MM.1S (cell line): ENCODE measurements at regions not wholly inside any gene's neighbourhood (a gene's known extent, or its start where the extent isn't known, plus 50 kb on each side); places are given as distances from the start of the nearest gene placed in this dataset.
"Not testable (repeated sequence)": the region's sequence is repeated elsewhere in the genome, so short reads cannot be mapped to it uniquely, and the experiment has no call there.

Experiments
- DNase-seq: peaks from one replicate; pipeline ENCODE4 v3.0.0-alpha.2; 2015
- H2AFZ ChIP-seq: fragments of 300-600 bp; sonication (generic); 2 replicates; pipeline ENCODE4 v1.6.0; 2016; ENCODE audit warnings: antibody characterized with exemption, low read length
- H3F3A ChIP-seq: fragments of 300-600 bp; sonication (generic); 2 replicates; pipeline ENCODE4 v1.6.1; 2016; ENCODE audit warnings: mild to moderate bottlenecking, antibody characterized with exemption, low read length, moderate library complexity, mixed read lengths; ENCODE audit not compliant: insufficient read depth
- H3K27ac ChIP-seq: fragments of 300-600 bp; sonication (generic); 2 replicates; pipeline ENCODE4 v1.5.1; 2016; ENCODE audit warnings: mild to moderate bottlenecking, low read length
- H3K27me3 ChIP-seq: fragments of 300-600 bp; sonication (generic); replicated peaks from 2 replicates; pipeline ENCODE4 v1.6.0; 2016; ENCODE audit warnings: low read length; ENCODE audit not compliant: insufficient read depth
- H3K36me3 ChIP-seq: fragments of 300-600 bp; sonication (generic); replicated peaks from 2 replicates; pipeline ENCODE4 v1.6.1; 2016; ENCODE audit warnings: mild to moderate bottlenecking, low read length, mixed read lengths; ENCODE audit not compliant: insufficient read depth
- H3K4me1 ChIP-seq: fragments of 300-600 bp; sonication (generic); 2 replicates; pipeline ENCODE4 v1.6.1; 2016; ENCODE audit warnings: low read length, mixed read lengths
- H3K4me2 ChIP-seq: fragments of 300-600 bp; sonication (generic); 2 replicates; pipeline ENCODE4 v1.6.0; 2016; ENCODE audit warnings: low read depth, low read length
- H3K4me3 ChIP-seq: fragments of 300-600 bp; sonication (generic); 2 replicates; pipeline ENCODE4 v1.5.1; 2016; ENCODE audit warnings: low read length, mixed read lengths
- H3K79me2 ChIP-seq: fragments of 300-600 bp; sonication (generic); 2 replicates; pipeline ENCODE4 v1.6.1; 2016; ENCODE audit warnings: mixed run types, low read length, mixed read lengths
- H3K9ac ChIP-seq: fragments of 300-600 bp; sonication (generic); 2 replicates; pipeline ENCODE4 v1.6.1; 2016; ENCODE audit warnings: low read length, mixed read lengths
- H3K9me2 ChIP-seq: fragments of 300-600 bp; sonication (generic); replicated peaks from 2 replicates; pipeline ENCODE4 v1.6.1; 2016; ENCODE audit warnings: mild to moderate bottlenecking, low read length, mixed read lengths; ENCODE audit not compliant: insufficient read depth
- H3K9me3 ChIP-seq: fragments of 300-600 bp; sonication (generic); replicated peaks from 2 replicates; pipeline ENCODE4 v1.6.1; 2016; ENCODE audit warnings: mild to moderate bottlenecking, low read length, mixed read lengths; ENCODE audit not compliant: insufficient read depth
- H4K20me1 ChIP-seq: fragments of 300-600 bp; sonication (generic); 2 replicates; pipeline ENCODE4 v1.6.1; 2016; ENCODE audit warnings: mild to moderate bottlenecking, low read length, moderate library complexity, mixed read lengths; ENCODE audit not compliant: insufficient read depth
- EZH2 ChIP-seq: fragments of 300-600 bp; sonication (generic); optimal IDR thresholded peaks from 2 replicates; pipeline ENCODE3; 2017; ENCODE audit warnings: low read depth, mild to moderate bottlenecking, antibody characterized with exemption, low read length, mixed read lengths
- EZH2phosphoT487 ChIP-seq: fragments of 300-600 bp; sonication (generic); IDR thresholded peaks from 2 replicates; pipeline ENCODE4 v1.6.1; 2018; ENCODE audit warnings: antibody characterized with exemption, low read length
- TF ChIP-seq, protein P1 (sequence below): fragments of 300-600 bp; sonication (generic); IDR thresholded peaks from 2 replicates; pipeline ENCODE4 v1.5.1; 2016; ENCODE audit warnings: antibody characterized with exemption, low read length, mixed read lengths

DNA sequence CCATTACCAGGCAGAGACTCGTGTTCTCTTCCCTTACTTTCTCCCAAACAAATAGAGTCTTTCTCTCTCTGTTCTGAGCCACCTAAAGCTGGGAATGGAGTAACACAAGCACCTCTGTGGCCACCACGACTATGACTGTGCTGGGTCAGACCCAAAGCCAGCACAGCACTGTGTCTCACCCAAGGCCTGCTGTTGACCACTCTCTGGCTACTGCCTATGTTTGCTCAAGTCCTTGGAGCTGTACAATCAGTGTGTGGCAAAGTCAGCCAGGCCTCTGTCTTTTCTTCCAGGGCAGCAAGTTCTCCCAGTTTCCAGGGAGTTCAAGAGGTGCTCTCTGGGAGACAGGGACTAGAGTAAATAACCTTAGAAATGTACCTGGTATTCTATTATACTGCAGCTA lies 239.4 kb downstream of the FAM47A start:
- no peaks in the 10 kb centered on the region for H3K4me1 ChIP-seq
- H3K9me3 ChIP-seq: no peaks in the 10 kb centered on the region
- H3K4me2 ChIP-seq: no peak overlapping the region
- H3K27ac ChIP-seq: no peak overlapping the region
- no peaks in the 10 kb centered on the region for H4K20me1 ChIP-seq
- H3F3A ChIP-seq: no peaks in the 10 kb centered on the region
- no peaks in the 10 kb centered on the region for H3K27me3 ChIP-seq
- TF ChIP-seq, protein P1, sequence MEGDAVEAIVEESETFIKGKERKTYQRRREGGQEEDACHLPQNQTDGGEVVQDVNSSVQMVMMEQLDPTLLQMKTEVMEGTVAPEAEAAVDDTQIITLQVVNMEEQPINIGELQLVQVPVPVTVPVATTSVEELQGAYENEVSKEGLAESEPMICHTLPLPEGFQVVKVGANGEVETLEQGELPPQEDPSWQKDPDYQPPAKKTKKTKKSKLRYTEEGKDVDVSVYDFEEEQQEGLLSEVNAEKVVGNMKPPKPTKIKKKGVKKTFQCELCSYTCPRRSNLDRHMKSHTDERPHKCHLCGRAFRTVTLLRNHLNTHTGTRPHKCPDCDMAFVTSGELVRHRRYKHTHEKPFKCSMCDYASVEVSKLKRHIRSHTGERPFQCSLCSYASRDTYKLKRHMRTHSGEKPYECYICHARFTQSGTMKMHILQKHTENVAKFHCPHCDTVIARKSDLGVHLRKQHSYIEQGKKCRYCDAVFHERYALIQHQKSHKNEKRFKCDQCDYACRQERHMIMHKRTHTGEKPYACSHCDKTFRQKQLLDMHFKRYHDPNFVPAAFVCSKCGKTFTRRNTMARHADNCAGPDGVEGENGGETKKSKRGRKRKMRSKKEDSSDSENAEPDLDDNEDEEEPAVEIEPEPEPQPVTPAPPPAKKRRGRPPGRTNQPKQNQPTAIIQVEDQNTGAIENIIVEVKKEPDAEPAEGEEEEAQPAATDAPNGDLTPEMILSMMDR: no peak
- TF ChIP-seq EZH2phosphoT487: no peak
- no peak for TF ChIP-seq EZH2
- no peak overlapping the region for H3K4me3 ChIP-seq
- DNase-seq: no peak
- H3K9me2 ChIP-seq: no peaks in the 10 kb centered on the region
- no peak overlapping the region for H3K9ac ChIP-seq
- H3K36me3 ChIP-seq: no peaks in the 10 kb centered on the region
- no peak overlapping the region for H2AFZ ChIP-seq
- no peaks in the 10 kb centered on the region for H3K79me2 ChIP-seq

DNA sequence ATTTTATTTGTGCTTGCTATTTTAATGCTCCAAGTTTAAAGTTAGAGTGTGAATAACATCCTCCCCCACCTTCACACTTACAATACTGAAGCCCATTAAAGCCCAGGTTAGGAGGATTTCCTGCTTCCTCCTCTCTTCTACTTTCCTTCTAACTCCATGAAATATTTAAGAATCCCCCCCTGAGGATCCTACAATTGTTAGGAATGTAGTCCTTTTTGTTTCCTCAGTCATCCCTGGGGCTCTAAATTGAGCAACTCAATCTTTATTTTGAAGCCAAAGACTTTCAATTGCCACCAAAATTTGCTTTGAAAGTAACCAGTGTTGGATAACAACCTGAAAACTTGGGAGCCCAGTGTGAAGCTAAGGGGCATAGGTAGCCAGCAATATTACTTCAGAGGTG lies 276.9 kb downstream of the FAM47A start:
- no peaks in the 10 kb centered on the region for H4K20me1 ChIP-seq
- no peak for TF ChIP-seq EZH2
- TF ChIP-seq EZH2phosphoT487: no peak
- H3K9ac ChIP-seq: no peak overlapping the region
- H3K27ac ChIP-seq: no peak overlapping the region
- H3K9me2 ChIP-seq: no peaks in the 10 kb centered on the region
- no peaks in the 10 kb centered on the region for H3K79me2 ChIP-seq
- no peak for DNase-seq
- H3K4me3 ChIP-seq: no peak overlapping the region
- no peak overlapping the region for H2AFZ ChIP-seq
- H3K9me3 ChIP-seq: no peaks in the 10 kb centered on the region
- H3K36me3 ChIP-seq: no peaks in the 10 kb centered on the region
- no peak overlapping the region for H3K4me2 ChIP-seq
- H3K27me3 ChIP-seq: no peaks in the 10 kb centered on the region
- no peaks in the 10 kb centered on the region for H3K4me1 ChIP-seq
- H3F3A ChIP-seq: no peaks in the 10 kb centered on the region

DNA sequence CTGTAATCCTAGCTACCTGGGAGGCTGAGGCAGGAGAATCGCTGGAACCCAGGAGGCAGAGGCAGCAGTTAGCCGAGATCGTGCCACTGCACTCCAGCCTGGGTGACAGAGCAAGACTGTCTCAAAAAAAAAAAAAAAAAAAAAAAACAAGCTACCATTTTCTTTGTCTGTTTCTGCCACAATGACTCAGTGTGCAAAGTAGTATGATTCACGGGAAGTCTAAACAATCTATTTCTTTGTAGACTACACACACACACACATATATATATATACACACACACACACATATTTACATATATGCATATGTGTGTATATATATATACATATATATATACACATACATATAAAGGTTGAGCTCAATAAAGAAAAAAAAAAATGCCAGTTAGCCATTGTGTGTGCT lies 280.0 kb downstream of the FAM47A start:
- H3F3A ChIP-seq, H3K36me3 ChIP-seq, H3K9ac ChIP-seq, H3K27me3 ChIP-seq, H3K4me3 ChIP-seq, H2AFZ ChIP-seq, H3K9me2 ChIP-seq, DNase-seq, H4K20me1 ChIP-seq, H3K4me2 ChIP-seq, H3K79me2 ChIP-seq, H3K4me1 ChIP-seq, H3K27ac ChIP-seq, H3K9me3 ChIP-seq: not testable (repeated sequence)

DNA sequence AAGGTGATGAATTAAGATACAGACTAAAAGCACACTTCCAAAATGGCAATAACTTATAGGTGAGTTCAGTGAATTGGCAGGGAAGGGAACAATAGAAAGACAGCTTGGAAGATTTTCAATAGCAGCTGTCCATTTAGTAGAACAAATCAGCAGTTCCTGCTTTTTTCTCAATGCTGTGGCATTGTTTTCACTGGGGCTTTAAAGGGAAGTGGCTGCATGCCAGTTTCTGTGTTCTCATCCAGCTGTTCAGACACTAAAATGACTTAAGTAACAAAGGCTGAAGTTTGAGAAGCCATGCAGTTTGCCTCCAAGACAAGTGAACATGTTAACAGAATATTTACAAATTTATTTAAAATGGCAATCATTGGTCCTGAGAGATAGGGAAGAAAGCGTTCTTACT lies 291.9 kb downstream of the FAM47A start:
- H3K79me2 ChIP-seq: no peaks in the 10 kb centered on the region
- no peaks in the 10 kb centered on the region for H4K20me1 ChIP-seq
- TF ChIP-seq EZH2 (no peak), EZH2phosphoT487 (no peak)
- TF ChIP-seq, protein P1: no peak
- DNase-seq: no peak
- no peak overlapping the region for H3K4me3 ChIP-seq
- no peaks in the 10 kb centered on the region for H3F3A ChIP-seq
- H3K27me3 ChIP-seq: no peaks in the 10 kb centered on the region
- H3K4me2 ChIP-seq: no peak overlapping the region
- no peaks in the 10 kb centered on the region for H3K36me3 ChIP-seq
- no peak overlapping the region for H3K9ac ChIP-seq
- no peaks in the 10 kb centered on the region for H3K9me2 ChIP-seq
- no peak overlapping the region for H3K27ac ChIP-seq
- H3K4me1 ChIP-seq: no peaks in the 10 kb centered on the region
- H2AFZ ChIP-seq: no peak overlapping the region
- H3K9me3 ChIP-seq: no peaks in the 10 kb centered on the region
